HG03159 (cell line): ENCODE measurements at regions not wholly inside any gene's neighbourhood (a gene's known extent, or its start where the extent isn't known, plus 50 kb on each side); places are given as distances from the start of the nearest gene placed in this dataset.
"Not testable (repeated sequence)": the region's sequence is repeated elsewhere in the genome, so short reads cannot be mapped to it uniquely, and the experiment has no call there.

Source experiments
- ATAC-seq: cut with Tn5 transposase; IDR thresholded peaks from one replicate; pipeline ENCODE4 v1.9.1; 2021; ENCODE audit warnings: mild to moderate bottlenecking, moderate library complexity; ENCODE audit not compliant: unreplicated experiment

DNA sequence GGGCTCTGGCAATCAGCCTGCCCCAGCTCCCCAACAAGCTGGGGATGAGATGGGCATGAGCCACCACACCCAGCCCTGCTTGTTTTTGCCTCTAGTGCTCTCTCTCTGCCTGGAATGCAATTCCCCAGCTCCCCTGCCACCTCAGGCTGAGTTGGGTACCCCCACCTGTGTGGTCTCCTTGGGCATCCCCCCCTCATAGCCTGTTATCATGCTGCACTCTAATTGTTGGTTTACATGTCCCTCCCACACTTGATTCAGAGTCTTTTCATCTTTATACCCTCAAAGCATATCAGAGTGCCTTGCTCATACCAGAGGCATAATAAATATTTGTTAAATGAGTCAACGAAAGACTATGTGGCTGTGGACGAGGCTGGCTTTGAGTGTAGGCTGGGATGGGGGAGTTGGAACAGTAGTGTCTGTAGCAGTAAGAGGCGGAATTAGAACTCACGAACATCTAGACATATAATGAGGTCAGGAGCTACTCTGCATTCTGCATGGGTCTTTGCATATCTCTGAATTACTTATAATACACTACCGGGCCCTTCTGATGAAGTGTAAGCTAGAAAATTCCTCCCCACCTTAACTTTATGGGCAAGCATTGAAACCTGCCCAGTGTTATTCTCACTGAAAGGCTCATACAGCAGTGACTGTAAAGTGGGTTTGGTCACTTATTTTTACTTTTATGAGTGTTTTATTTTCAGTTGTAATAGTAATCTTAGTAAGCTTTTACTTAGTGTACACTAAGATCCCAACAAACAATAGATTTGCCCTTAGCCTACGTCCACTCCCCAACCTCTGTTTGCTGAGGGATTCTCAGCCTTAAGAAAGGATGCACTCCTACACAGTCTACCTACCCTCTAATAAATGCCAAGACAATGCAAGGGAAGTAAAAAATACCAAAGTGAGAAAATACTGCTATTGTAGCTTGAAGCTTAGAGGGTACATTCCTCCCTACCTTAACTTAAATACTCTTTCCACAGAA, 58.7 kb downstream of the EDN1 start:
- no peak for ATAC-seq

DNA sequence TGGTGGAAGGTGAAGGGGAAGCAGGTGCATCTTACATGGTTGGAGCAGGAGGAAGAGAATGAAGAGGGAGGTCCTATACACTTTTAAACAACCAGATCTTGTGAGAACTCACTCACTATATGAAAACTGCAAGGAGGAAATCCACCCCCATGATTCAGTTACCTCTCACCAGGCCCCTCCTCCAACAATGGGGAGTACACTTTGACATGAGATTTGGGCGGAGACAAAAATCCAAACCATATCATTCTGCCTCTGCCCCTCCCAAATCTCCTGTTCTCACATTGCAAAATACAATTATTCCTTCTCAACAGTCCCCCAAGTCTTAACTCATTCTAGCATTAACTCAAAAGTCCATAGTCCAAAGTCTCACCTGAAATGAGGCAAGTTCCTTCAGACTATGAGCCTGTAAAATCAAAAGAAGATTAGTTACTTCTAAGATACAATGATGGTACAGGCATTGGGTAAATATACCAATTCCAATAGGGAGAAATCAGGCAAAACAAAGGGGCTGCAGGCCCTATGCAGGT, 60.5 kb downstream of the EDN1 start:
- no peak for ATAC-seq

- no peak for ATAC-seq
Measured at GRCh38 chr6:12351672-12352071, 61.5 kb downstream of the EDN1 start.

- no peak for ATAC-seq
Measured at GRCh38 chr6:12353731-12354130, 63.6 kb downstream of the EDN1 start.

DNA sequence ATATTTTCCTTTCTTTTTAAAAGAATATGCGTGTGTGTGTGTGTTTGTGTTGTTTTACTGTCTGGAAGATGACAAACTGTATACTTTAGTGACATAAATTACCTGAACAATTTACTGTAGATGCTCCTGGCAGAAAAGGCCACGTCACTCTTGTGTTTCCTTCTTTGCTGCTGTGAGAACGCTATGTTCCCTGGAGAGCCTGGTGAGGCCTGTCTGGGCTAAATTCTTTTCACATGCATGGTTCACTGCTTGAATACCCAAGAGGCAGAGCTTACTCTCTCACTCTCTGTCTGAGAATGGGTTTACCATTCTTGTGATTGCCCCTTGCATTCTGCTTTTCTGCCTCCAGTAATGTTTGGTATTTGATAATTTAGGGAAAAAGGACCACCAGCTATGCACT, 64.3 kb downstream of the EDN1 start:
- ATAC-seq, result no peak

DNA sequence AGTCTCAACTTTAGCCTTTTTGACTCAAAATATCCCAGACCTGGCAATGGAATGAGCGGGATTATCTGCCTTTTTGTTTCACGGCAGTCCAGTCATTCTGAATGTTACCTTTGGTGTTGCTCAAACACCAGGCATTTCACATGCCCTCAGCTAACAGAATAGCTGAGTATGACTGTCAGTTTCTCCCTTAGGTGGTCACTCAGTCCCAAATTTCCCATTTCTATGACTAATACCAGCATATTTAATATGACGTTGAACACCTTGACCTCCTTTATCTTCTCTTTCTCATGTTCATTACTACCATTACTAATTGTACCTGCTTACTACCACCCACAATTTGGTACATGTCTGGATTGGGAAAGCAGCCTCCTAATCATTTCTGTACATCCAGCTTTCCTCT, 65.2 kb downstream of the EDN1 start:
- ATAC-seq, result no peak

DNA sequence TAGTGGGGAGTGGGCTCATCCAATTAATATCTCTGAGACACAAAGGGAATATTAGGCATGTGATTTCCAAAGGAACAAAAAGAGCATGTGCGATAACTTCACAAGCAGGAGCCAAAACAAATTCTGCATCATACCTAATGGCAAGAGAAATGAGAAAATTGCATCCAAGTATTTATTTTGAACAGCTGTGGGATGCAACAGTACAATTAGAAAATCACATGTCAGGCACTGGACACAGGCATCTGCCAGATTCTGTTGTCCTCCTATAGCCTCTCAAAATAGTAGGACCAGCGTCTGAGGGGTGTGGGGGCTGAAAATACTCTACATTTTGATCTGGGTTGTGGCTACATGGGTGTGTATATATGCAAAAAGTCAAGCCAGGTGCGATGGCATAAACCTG, 66.3 kb downstream of the EDN1 start:
- no peak for ATAC-seq

DNA sequence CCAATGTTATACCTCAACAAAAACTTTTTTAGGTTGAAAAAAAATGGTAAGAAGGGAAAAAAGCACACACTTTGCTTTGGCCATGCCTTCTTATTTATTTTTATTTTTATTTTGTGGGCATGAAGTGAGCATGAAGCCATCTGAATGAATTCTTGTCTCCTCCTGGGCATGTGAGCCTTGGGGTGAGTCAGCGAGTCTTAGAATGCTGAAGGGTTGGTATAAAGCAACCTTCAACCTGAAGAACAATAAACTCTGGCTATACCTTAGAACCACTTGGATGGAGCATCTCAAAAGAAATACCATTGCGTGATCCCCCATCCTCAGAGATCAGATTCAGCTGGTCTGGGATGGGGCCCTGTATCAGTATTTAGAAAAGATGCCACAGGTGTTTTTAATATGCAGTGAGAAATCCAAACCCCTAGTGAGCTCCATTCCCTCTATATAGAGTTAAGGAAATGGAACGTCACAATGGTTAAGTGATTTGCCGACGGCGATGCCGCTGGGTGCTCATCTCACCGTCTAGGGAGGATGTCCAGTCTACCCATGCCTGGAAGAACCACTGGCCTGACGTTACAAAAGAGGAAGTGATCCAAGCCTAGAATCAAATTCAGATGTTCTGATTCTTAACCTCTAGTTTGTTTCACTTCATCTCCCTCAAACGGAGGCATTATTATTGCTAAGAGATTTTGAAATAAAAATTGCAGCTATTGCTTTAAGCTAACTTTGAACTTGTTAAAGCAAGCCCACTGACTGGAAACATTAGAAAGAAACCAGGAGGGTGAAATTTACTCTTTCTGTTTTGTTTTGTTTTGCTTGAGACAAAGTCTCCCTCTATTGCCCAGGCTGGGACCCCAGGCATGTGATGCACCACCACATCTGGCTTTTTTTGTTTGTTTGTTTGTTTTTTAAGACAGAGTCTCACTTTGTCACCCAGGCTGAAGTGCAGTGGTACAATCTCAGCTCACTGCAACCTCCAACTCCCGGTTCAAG, 67.1 kb downstream of the EDN1 start:
- peak; percentile 84 for ATAC-seq

DNA sequence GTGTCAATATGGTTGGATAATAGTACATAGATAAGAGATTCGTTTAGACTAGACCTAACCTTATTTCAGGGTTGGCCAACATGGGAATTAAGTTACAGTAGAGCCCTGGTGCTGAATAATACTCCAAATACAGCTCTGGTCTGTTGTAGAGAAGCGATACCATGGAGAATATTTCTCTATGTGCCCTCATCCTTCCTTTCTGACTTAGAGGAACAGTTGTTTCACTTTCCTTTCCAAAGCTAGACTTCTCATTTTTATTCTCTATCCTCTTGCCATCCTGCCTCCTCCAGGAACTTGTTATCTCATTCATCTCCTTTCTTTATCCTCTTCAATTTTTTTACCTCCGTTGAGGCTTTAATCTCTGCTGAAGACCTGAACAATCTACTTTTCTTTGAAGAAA, 68.9 kb downstream of the EDN1 start:
- ATAC-seq, result no peak

- ATAC-seq, result no peak
Measured at GRCh38 chr6:12361042-12361765, 71.0 kb downstream of the EDN1 start.

GRCh38 chr6:12363277-12363650, 73.1 kb downstream of the EDN1 start:
- ATAC-seq, result not testable (repeated sequence)

DNA sequence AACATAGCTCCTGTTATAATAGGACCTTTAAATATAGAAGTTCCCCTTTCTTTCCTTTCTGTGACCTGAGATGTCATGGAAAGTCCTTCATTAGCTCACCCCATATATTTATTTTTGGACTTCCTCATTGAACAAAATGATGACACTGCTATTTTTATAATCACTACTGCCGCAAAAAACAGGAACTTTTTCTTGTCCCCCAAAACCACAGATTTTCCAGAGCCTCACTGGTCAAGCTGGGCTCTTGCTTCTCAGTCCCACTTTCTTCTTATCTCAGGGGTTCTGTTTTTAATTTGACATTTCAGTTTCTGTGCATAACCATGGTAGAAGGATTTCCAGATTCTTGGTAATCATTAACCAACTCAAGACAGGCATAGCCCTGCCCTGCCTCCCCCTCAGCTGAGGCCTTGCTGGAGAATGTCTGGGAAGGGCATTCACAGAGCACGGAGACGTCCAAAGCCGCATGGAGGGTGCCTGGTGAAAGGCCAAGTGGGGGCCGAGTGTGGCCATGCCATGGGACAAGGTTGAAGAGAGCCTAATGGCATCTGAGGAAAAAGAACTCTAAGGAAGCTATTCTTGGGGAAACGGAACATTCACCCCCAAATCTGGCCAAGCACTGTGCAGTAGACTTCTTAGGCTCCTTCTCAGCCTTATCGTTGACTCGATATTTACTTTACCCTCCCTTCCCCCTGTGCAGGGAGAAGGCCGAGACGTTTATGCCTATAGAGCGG, 73.7 kb downstream of the EDN1 start:
- peak; percentile 66 for ATAC-seq

DNA sequence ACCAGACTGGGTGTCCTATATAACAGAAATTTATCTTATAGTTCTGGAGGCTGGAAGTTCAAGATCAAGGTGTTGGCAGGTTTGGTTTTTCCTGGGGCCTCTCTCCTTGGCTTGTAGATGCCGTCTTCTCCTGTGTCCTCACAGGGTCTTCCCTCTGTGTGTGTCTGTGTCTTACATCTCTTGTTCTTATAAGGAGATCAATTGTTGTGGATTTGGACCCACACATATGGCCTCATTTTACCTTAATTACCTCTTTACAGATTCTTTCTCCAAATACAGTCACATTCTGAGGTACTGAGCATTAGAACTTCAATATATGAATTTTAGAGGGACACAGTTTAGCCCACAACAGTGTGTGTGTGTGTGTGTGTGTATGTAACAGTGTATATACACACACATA, 74.5 kb downstream of the EDN1 start:
- no peak for ATAC-seq

DNA sequence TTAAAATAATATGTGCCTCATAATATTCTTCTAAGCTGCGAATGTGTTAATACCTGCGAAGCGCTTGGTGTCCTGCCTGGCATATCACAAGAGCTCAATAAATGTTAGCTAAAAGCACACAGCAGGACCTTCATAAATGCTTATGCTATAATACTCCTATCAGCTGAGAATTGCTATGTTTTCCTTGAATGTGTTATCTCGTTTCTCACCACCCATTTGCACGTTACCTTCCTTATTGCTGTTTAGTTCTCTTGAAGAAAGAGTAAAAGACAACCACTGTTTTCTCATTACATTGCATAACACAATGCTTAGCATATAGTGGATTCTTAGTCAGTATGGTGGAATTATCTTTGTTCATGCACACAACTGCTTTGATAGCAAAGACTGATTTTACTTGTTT, 76.6 kb downstream of the EDN1 start:
- no peak for ATAC-seq

DNA sequence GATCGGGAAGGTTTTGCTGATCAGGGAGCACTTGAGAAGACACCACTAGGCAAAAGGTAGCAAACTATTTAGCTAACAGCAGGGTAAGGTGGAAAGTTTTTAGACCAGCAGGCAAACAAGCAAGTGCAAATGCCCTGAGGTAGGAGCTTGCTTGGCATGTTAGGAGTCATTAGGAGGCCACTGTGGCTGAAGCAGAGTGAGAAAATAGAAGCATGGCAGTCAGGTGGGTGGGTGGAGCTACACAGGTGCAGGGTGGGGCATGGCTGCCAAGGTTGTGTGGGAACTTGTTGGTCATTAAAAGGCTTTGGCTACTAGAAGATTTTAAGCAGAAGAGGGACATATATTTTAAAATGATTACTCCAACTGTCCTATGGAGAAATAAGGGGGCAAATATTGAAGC, 77.3 kb downstream of the EDN1 start:
- ATAC-seq, result no peak

DNA sequence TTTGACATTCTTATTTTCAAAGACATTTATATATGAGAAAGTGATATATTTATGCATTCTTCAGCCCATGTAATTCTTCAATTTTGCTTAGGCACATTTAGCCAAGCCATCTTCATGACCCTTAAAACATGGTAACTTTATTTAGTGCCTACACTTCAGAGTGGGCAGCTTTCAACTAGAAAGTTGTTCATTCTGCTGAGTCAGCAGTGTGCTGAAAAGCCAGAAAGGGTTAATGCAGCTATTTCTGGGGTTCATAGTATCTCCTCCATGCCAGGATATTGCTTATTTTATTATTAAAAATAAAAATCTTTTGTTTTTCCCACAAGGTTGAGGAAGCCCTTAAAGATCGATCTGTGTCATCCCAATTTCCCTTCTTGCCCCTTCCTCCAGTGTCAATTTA, 79.2 kb downstream of the EDN1 start:
- ATAC-seq, result no peak

- ATAC-seq, result peak; percentile 76
Measured at GRCh38 chr6:12369781-12370262, 79.7 kb downstream of the EDN1 start.

DNA sequence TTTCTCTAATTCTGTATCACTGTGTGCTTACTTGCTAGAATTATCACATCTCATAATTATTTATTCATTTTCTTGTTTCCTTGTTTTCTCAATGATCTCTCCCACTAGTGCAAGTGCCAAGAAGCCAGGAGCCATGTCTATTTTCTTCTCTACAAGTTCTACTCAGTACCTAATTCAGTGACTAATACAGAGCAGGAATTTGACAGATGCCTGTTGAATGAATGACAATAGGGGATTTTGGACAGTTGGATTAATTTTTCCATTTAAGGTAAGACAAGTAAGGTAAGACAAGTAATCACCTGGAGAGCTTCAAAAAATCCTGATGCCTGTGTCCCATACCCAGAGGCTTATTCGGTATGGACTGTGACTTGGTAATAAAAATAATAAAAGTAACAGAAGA, 81.0 kb downstream of the EDN1 start:
- ATAC-seq, result no peak

- no peak for ATAC-seq
Measured at GRCh38 chr6:12371641-12372146, 81.5 kb downstream of the EDN1 start.

- no peak for ATAC-seq
Measured at GRCh38 chr6:12379181-12379580, 89.0 kb downstream of the EDN1 start.
